Liver (tissue), 2 donors: ENCODE measurements at regions not wholly inside any gene's neighbourhood (a gene's known extent, or its start where the extent isn't known, plus 50 kb on each side); places are given as distances from the start of the nearest gene placed in this dataset.

ENCODE experiments used
- YY1 ChIP-seq: IDR thresholded peaks from 2 replicates; pipeline ENCODE4 v1.6.1; 2016; ENCODE audit warnings: antibody characterized with exemption, mild to moderate bottlenecking
- TF ChIP-seq, protein P1 (sequence below): fragments of 150-350 bp; IDR thresholded peaks from 2 replicates; pipeline ENCODE4 v1.5.1; 2017; ENCODE audit warnings: improper control_type of control experiment, low read depth, low read length; ENCODE audit not compliant: missing input control
- TF ChIP-seq, protein P2 (sequence below): IDR thresholded peaks from 2 replicates; pipeline ENCODE4 v1.6.1; 2016; ENCODE audit warnings: antibody characterized with exemption
- donor health status: healthy.

DNA sequence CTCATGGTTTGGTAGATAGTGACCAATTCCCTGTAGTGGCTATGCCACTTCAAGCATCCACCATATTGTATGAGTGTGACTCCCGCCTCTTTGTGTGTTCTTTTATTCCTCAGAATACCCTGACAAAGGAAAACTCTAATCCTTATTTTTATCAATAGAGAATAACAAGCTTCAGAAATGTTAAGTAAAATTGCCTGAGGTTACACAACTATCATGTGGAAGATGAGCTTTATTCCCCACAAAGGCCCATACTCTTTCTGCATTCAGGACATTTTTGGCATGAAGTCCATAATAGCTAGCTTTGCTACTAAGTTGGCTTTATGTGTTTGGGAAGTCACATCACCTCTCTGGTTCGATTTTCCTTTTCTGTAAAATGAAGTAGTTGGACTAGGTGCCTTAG is 276.8 kb downstream of the PIK3C3 start:
- TF ChIP-seq, protein P1, sequence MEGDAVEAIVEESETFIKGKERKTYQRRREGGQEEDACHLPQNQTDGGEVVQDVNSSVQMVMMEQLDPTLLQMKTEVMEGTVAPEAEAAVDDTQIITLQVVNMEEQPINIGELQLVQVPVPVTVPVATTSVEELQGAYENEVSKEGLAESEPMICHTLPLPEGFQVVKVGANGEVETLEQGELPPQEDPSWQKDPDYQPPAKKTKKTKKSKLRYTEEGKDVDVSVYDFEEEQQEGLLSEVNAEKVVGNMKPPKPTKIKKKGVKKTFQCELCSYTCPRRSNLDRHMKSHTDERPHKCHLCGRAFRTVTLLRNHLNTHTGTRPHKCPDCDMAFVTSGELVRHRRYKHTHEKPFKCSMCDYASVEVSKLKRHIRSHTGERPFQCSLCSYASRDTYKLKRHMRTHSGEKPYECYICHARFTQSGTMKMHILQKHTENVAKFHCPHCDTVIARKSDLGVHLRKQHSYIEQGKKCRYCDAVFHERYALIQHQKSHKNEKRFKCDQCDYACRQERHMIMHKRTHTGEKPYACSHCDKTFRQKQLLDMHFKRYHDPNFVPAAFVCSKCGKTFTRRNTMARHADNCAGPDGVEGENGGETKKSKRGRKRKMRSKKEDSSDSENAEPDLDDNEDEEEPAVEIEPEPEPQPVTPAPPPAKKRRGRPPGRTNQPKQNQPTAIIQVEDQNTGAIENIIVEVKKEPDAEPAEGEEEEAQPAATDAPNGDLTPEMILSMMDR = no peak
- TF ChIP-seq YY1 = no peak
- TF ChIP-seq, protein P2, sequence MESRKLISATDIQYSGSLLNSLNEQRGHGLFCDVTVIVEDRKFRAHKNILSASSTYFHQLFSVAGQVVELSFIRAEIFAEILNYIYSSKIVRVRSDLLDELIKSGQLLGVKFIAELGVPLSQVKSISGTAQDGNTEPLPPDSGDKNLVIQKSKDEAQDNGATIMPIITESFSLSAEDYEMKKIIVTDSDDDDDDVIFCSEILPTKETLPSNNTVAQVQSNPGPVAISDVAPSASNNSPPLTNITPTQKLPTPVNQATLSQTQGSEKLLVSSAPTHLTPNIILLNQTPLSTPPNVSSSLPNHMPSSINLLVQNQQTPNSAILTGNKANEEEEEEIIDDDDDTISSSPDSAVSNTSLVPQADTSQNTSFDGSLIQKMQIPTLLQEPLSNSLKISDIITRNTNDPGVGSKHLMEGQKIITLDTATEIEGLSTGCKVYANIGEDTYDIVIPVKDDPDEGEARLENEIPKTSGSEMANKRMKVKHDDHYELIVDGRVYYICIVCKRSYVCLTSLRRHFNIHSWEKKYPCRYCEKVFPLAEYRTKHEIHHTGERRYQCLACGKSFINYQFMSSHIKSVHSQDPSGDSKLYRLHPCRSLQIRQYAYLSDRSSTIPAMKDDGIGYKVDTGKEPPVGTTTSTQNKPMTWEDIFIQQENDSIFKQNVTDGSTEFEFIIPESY = no peak
